Parathyroid adenoma (tissue), 2 donors: ENCODE measurements at regions not wholly inside any gene's neighbourhood (a gene's known extent, or its start where the extent isn't known, plus 50 kb on each side); places are given as distances from the start of the nearest gene placed in this dataset.

Experiments used
- H2AFZ ChIP-seq: fragments of 300-600 bp; sonication (generic); one replicate; pipeline ENCODE4 v1.7.0; 2017; ENCODE audit warnings: antibody characterized with exemption, mild to moderate bottlenecking
- H3K27ac ChIP-seq: fragments of 300-600 bp; sonication (generic); one replicate; pipeline ENCODE4 v1.7.0; 2017
- H3K27me3 ChIP-seq: fragments of 300-600 bp; sonication (generic); one replicate; pipeline ENCODE4 v1.7.0; 2017; ENCODE audit warnings: low read length; ENCODE audit not compliant: control insufficient read depth, insufficient read depth
- H3K36me3 ChIP-seq: fragments of 300-600 bp; sonication (generic); one replicate; pipeline ENCODE4 v1.7.0; 2017; ENCODE audit warnings: low read length; ENCODE audit not compliant: control insufficient read depth, insufficient read depth
- H3K4me1 ChIP-seq: fragments of 300-600 bp; sonication (generic); one replicate; pipeline ENCODE4 v1.7.0; 2017; ENCODE audit warnings: control low read depth
- H3K4me2 ChIP-seq: fragments of 300-600 bp; sonication (generic); one replicate; pipeline ENCODE4 v1.7.0; 2017; ENCODE audit warnings: low read length
- H3K4me3 ChIP-seq: fragments of 300-600 bp; sonication (generic); one replicate; pipeline ENCODE4 v1.7.0; 2017; ENCODE audit warnings: low read depth, low read length
- H3K79me2 ChIP-seq: fragments of 300-600 bp; sonication (generic); one replicate; pipeline ENCODE4 v1.7.0; 2017; ENCODE audit warnings: control low read depth
- H3K9ac ChIP-seq: fragments of 300-600 bp; sonication (generic); one replicate; pipeline ENCODE4 v1.7.0; 2017; ENCODE audit warnings: mild to moderate bottlenecking
- H3K9me3 ChIP-seq: fragments of 300-600 bp; sonication (generic); one replicate; pipeline ENCODE4 v1.7.0; 2017; ENCODE audit warnings: low read length; ENCODE audit not compliant: control insufficient read depth
- TF ChIP-seq, protein P1 (sequence below): fragments of 300-600 bp; sonication (generic); IDR thresholded peaks from one replicate; pipeline ENCODE4 v1.7.0; 2017; ENCODE audit warnings: antibody characterized with exemption, mild to moderate bottlenecking
- donor health status: primary hyperparathyroidism.

DNA sequence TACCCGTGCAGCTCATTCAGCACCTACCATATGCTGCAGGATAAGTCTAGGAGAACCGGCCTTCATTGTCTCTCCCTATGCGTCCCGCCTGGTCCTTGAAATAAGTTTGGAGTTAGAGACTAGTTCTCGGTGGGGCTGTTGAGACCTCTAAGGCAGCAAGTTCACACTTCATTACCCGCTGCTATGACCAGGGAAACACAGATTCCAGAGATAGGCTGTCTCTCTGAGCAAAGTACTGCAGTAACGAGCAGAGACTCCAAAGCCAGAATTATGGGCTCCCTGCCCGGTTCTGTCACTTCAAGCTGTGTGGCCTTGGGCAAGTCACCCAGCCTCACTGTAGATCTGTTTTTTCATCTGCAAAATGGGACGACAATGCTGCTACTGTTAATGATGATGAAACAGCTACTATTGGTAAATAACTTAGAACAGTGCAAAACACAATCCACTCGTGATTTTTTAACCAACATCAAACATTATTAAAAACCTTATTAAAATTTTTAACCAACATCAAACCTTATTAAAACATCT lies 184.1 kb downstream of the USP12 start:
- Histone ChIP-seq H3K9ac (no peak overlapping the region), H3K4me1 (no peaks in the 10 kb centered on the region), H3K4me3 (no peak overlapping the region), H3K36me3 (no peaks in the 10 kb centered on the region), H3K9me3 (no peaks in the 10 kb centered on the region), H3K27me3 (no peaks in the 10 kb centered on the region), H3K27ac (no peak overlapping the region), H3K79me2 (no peaks in the 10 kb centered on the region), H2AFZ (no peak overlapping the region), H3K4me2 (no peak overlapping the region)
- TF ChIP-seq, protein P1, sequence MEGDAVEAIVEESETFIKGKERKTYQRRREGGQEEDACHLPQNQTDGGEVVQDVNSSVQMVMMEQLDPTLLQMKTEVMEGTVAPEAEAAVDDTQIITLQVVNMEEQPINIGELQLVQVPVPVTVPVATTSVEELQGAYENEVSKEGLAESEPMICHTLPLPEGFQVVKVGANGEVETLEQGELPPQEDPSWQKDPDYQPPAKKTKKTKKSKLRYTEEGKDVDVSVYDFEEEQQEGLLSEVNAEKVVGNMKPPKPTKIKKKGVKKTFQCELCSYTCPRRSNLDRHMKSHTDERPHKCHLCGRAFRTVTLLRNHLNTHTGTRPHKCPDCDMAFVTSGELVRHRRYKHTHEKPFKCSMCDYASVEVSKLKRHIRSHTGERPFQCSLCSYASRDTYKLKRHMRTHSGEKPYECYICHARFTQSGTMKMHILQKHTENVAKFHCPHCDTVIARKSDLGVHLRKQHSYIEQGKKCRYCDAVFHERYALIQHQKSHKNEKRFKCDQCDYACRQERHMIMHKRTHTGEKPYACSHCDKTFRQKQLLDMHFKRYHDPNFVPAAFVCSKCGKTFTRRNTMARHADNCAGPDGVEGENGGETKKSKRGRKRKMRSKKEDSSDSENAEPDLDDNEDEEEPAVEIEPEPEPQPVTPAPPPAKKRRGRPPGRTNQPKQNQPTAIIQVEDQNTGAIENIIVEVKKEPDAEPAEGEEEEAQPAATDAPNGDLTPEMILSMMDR = no peak

- no peaks in the 10 kb centered on the region for H3K79me2 ChIP-seq
- H2AFZ ChIP-seq = no peak overlapping the region
- no peaks in the 10 kb centered on the region for H3K27me3 ChIP-seq
- TF ChIP-seq, protein P1 = peak; percentile 58
- H3K9me3 ChIP-seq = no peaks in the 10 kb centered on the region
- H3K4me3 ChIP-seq = no peak overlapping the region
- no peak overlapping the region for H3K9ac ChIP-seq
- H3K4me1 ChIP-seq = no peaks in the 10 kb centered on the region
- H3K27ac ChIP-seq = no peak overlapping the region
- H3K4me2 ChIP-seq = no peak overlapping the region
- no peaks in the 10 kb centered on the region for H3K36me3 ChIP-seq
These were observed 186.2 kb downstream of the USP12 start for GRCh38 chr13:26985285-26985878.

GRCh38 chr13:26984337-26984736 lies 187.3 kb downstream of the USP12 start:
- H3K27me3 ChIP-seq = no peaks in the 10 kb centered on the region
- H3K9ac ChIP-seq = no peak overlapping the region
- no peaks in the 10 kb centered on the region for H3K4me1 ChIP-seq
- no peaks in the 10 kb centered on the region for H3K36me3 ChIP-seq
- no peak overlapping the region for H3K4me3 ChIP-seq
- no peak overlapping the region for H2AFZ ChIP-seq
- no peaks in the 10 kb centered on the region for H3K9me3 ChIP-seq
- no peaks in the 10 kb centered on the region for H3K79me2 ChIP-seq
- H3K4me2 ChIP-seq = no peak overlapping the region
- TF ChIP-seq, protein P1 = no peak
- no peak overlapping the region for H3K27ac ChIP-seq

GRCh38 chr13:26983543-26984320 lies 187.9 kb downstream of the USP12 start:
- Histone ChIP-seq H3K4me3 (no peak overlapping the region), H3K4me2 (no peak overlapping the region), H3K4me1 (no peaks in the 10 kb centered on the region), H3K36me3 (no peaks in the 10 kb centered on the region), H3K27ac (peak overlapping the region; percentile 37), H3K27me3 (no peaks in the 10 kb centered on the region), H3K9me3 (no peaks in the 10 kb centered on the region), H3K9ac (no peak overlapping the region), H3K79me2 (no peaks in the 10 kb centered on the region), H2AFZ (peak overlapping the region; percentile 54)
- TF ChIP-seq, protein P1 = no peak
